ENCODE measurements at regions not wholly inside any gene's neighbourhood (a gene's known extent, or its start where the extent isn't known, plus 50 kb on each side); places are given as distances from the start of the nearest gene placed in this dataset.
A peak's percentile ranks its signal among the peaks of the same experiment; 100 is the strongest.

DNA sequence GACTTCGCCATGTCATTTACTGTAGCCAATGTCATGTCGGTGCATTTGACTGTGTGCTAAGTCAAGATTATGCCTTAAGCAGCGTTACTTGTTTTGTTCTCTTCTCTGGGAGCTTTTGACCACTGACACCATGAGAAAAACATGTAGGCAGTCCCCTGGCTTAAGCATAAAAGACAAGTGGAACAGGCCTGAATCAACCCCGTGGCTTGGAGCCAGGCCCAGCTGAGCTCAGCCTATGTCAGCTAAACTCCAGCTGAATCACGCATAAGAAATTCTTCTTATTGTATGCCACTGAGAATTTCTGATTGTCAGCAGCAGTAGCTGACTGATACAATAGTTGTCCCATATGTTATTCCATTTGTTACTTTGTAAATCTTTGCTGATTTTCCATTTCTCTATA lies 261.9 kb downstream of the CBLL2 start:
- Histone ChIP-seq H3K9me3 (ENCODE audit: control insufficient read depth, insufficient read depth, low read depth, low read length) (no peaks in the 10 kb centered on the region), H3K27ac (ENCODE audit: insufficient read depth, low read length) (no peak overlapping the region), H3K79me2 (ENCODE audit: control insufficient read depth, insufficient read depth, low read length) (no peaks in the 10 kb centered on the region), H3K4me1 (ENCODE audit: control insufficient read depth, extremely low read depth, insufficient read depth, low read length) (no peaks in the 10 kb centered on the region), H3K27me3 (ENCODE audit: control insufficient read depth, insufficient read depth, low read length) (no peaks in the 10 kb centered on the region), H4K20me1 (ENCODE audit: control insufficient read depth, extremely low read depth, insufficient read depth, low read length) (no peaks in the 10 kb centered on the region), H3K4me3 (replicated peaks in 1 of 4; ENCODE audit: control extremely low read depth in 1 of 4, insufficient read depth in 1 of 4, low read depth in 3 of 4, low read length in 4 of 4) (no peak overlapping the region), H2AFZ (ENCODE audit: low read length) (no peak overlapping the region), H3K4me2 (ENCODE audit: extremely low read depth, insufficient read depth, low read length) (no peak overlapping the region), H3K9ac (ENCODE audit: insufficient read depth, low read length) (no peak overlapping the region), H3K36me3 (ENCODE audit: control insufficient read depth, insufficient read depth, low read length) (no peaks in the 10 kb centered on the region)
- TF ChIP-seq EZH2 (IDR thresholded peaks at IDR 0.05; ENCODE audit: low read length, missing control alignments) = no peak
- TF ChIP-seq, protein P1, sequence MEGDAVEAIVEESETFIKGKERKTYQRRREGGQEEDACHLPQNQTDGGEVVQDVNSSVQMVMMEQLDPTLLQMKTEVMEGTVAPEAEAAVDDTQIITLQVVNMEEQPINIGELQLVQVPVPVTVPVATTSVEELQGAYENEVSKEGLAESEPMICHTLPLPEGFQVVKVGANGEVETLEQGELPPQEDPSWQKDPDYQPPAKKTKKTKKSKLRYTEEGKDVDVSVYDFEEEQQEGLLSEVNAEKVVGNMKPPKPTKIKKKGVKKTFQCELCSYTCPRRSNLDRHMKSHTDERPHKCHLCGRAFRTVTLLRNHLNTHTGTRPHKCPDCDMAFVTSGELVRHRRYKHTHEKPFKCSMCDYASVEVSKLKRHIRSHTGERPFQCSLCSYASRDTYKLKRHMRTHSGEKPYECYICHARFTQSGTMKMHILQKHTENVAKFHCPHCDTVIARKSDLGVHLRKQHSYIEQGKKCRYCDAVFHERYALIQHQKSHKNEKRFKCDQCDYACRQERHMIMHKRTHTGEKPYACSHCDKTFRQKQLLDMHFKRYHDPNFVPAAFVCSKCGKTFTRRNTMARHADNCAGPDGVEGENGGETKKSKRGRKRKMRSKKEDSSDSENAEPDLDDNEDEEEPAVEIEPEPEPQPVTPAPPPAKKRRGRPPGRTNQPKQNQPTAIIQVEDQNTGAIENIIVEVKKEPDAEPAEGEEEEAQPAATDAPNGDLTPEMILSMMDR (conservative IDR thresholded peaks at IDR 0.05 in 1 of 2, IDR thresholded peaks at IDR 0.05 in 1 of 2; ENCODE audit: low read depth in 1 of 2, low read length in 2 of 2) = no peak
- DNase-seq (ENCODE audit: low read depth in 2 of 2) = peak; percentile 87 to 90

DNA sequence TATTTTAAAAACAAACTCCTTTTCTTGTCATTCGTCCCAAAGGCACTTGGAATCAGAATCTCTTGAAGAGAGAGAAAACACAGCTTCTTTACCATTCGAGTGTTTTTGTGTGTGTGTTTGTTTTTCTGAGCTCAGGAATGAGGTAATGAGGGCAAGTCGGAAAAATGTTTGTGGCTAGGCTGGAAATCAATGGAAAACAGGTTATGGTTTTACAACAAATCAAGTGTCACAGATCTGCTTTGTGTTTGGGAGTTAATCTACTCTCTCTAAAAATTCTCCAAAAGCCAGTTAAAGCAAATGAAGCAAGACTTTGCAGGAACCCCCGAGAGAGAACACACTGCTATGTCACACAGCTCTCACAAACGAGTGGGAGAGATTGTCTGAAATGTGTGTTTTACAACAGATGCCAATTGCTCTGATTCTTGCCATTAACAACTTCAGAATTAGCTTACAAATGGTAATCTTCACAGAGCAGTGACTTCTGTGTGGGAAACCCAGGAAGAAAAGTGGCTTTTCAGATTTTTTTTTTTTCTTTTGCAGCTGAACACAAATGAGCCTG lies 264.1 kb downstream of the CBLL2 start:
- H3K9me3 ChIP-seq (ENCODE audit: control insufficient read depth, insufficient read depth, low read depth, low read length) = no peaks in the 10 kb centered on the region
- no peaks in the 10 kb centered on the region for H4K20me1 ChIP-seq (ENCODE audit: control insufficient read depth, extremely low read depth, insufficient read depth, low read length)
- no peak overlapping the region for H3K4me2 ChIP-seq (ENCODE audit: extremely low read depth, insufficient read depth, low read length)
- no peak overlapping the region for H3K9ac ChIP-seq (ENCODE audit: insufficient read depth, low read length)
- no peaks in the 10 kb centered on the region for H3K27me3 ChIP-seq (ENCODE audit: control insufficient read depth, insufficient read depth, low read length)
- no peaks in the 10 kb centered on the region for H3K4me1 ChIP-seq (ENCODE audit: control insufficient read depth, extremely low read depth, insufficient read depth, low read length)
- no peaks in the 10 kb centered on the region for H3K36me3 ChIP-seq (ENCODE audit: control insufficient read depth, insufficient read depth, low read length)
- no peak for TF ChIP-seq EZH2 (IDR thresholded peaks at IDR 0.05; ENCODE audit: low read length, missing control alignments)
- TF ChIP-seq, protein P1 (conservative IDR thresholded peaks at IDR 0.05 in 1 of 2, IDR thresholded peaks at IDR 0.05 in 1 of 2; ENCODE audit: low read depth in 1 of 2, low read length in 2 of 2) = no peak
- no peak overlapping the region for H2AFZ ChIP-seq (ENCODE audit: low read length)
- peak in 1 of 2 donors; percentile 32 for DNase-seq (ENCODE audit: low read depth in 2 of 2)
- no peak overlapping the region for H3K4me3 ChIP-seq (replicated peaks in 1 of 4; ENCODE audit: control extremely low read depth in 1 of 4, insufficient read depth in 1 of 4, low read depth in 3 of 4, low read length in 4 of 4)
- no peaks in the 10 kb centered on the region for H3K79me2 ChIP-seq (ENCODE audit: control insufficient read depth, insufficient read depth, low read length)
- no peak overlapping the region for H3K27ac ChIP-seq (ENCODE audit: insufficient read depth, low read length)

DNA sequence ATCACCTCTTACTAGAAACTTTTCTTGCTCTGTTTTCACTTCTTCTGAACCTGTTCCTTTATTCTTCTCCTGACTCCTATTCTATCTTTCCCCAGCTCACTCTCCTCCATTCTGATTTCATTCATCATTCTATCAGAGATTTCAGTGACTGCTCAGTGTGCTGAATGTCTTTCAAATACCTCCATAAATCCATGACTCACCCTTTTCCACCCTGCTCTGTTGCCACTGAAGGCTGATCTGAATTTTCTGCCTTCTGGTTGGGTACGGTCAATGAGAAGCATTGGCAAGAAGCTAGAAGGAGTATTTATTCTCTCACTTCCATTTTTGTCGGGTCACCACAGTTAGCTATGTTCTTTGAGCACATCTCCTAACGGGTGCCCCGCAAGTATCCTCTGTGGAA lies 265.9 kb downstream of the CBLL2 start:
- TF ChIP-seq, protein P1 (conservative IDR thresholded peaks at IDR 0.05 in 1 of 2, IDR thresholded peaks at IDR 0.05 in 1 of 2; ENCODE audit: low read depth in 1 of 2, low read length in 2 of 2) = no peak
- no peak for TF ChIP-seq EZH2 (IDR thresholded peaks at IDR 0.05; ENCODE audit: low read length, missing control alignments)
- no peaks in the 10 kb centered on the region for H4K20me1 ChIP-seq (ENCODE audit: control insufficient read depth, extremely low read depth, insufficient read depth, low read length)
- H3K27ac ChIP-seq (ENCODE audit: insufficient read depth, low read length) = no peak overlapping the region
- H2AFZ ChIP-seq (ENCODE audit: low read length) = no peak overlapping the region
- no peaks in the 10 kb centered on the region for H3K9me3 ChIP-seq (ENCODE audit: control insufficient read depth, insufficient read depth, low read depth, low read length)
- no peaks in the 10 kb centered on the region for H3K36me3 ChIP-seq (ENCODE audit: control insufficient read depth, insufficient read depth, low read length)
- H3K9ac ChIP-seq (ENCODE audit: insufficient read depth, low read length) = no peak overlapping the region
- peak in 1 of 2 donors; percentile 27 for DNase-seq (ENCODE audit: low read depth in 2 of 2)
- no peak overlapping the region for H3K4me3 ChIP-seq (replicated peaks in 1 of 4; ENCODE audit: control extremely low read depth in 1 of 4, insufficient read depth in 1 of 4, low read depth in 3 of 4, low read length in 4 of 4)
- H3K4me1 ChIP-seq (ENCODE audit: control insufficient read depth, extremely low read depth, insufficient read depth, low read length) = no peaks in the 10 kb centered on the region
- no peaks in the 10 kb centered on the region for H3K79me2 ChIP-seq (ENCODE audit: control insufficient read depth, insufficient read depth, low read length)
- H3K27me3 ChIP-seq (ENCODE audit: control insufficient read depth, insufficient read depth, low read length) = no peaks in the 10 kb centered on the region
- H3K4me2 ChIP-seq (ENCODE audit: extremely low read depth, insufficient read depth, low read length) = no peak overlapping the region

All from fibroblast of lung (primary cell).